CD4-positive, alpha-beta T cell (primary cell): ENCODE measurements at regions not wholly inside any gene's neighbourhood (a gene's known extent, or its start where the extent isn't known, plus 50 kb on each side); places are given as distances from the start of the nearest gene placed in this dataset.

Source experiments
- ATAC-seq: fragments of 200-7000 bp; cut with Tn5 transposase; one replicate; pipeline ENCODE4 v1.10.0; 2022; ENCODE audit warnings: mild to moderate bottlenecking; ENCODE audit not compliant: poor library complexity
- CTCF ChIA-PET: fragments of 350-600 bp; sonication (Branson Sonifier 250); formaldehyde crosslinking; loops from one replicate; lab custom pipeline; 2021; ENCODE audit warnings: antibody characterized with exemption, inconsistent platforms; lab: Charles Lee
- POLR2A ChIA-PET: fragments of 350-600 bp; sonication (Branson Sonifier 250); formaldehyde crosslinking; loops from one replicate; lab custom pipeline; 2021; ENCODE audit warnings: antibody characterized with exemption, inconsistent platforms; lab: Charles Lee
- DNase-seq, 14 experiments: peaks; one replicate each; pipeline ENCODE4 v3.0.0-alpha.2; 2013 to 2020; ENCODE audit warnings: mixed read lengths in 2 of 14
- H3K27ac ChIP-seq, 2 donors: one replicate each; pipeline versions ENCODE4 v1.5.1 to v1.7.0; 2013; ENCODE audit warnings: low read length in 2 of 2, low read depth in 1 of 2, mild to moderate bottlenecking in 1 of 2
- H3K27me3 ChIP-seq, 2 experiments: 1 replicate in 1 of 2; 2 replicates in 1 of 2; pipeline versions ENCODE4 v1.6.1 to v1.7.0; 2013; ENCODE audit warnings: low read length in 2 of 2, control low read depth in 1 of 2, mild to moderate bottlenecking in 1 of 2, moderate library complexity in 1 of 2; ENCODE audit not compliant: insufficient read depth in 2 of 2, control insufficient read depth in 1 of 2
- H3K36me3 ChIP-seq: one replicate; pipeline ENCODE4 v1.6.1; 2013; ENCODE audit warnings: low read length, control low read depth; ENCODE audit not compliant: insufficient read depth
- H3K4me1 ChIP-seq: one replicate; pipeline ENCODE4 v1.6.1; 2013; ENCODE audit warnings: low read length, control low read depth; ENCODE audit not compliant: insufficient read depth
- H3K4me3 ChIP-seq: one replicate; pipeline ENCODE4 v1.5.1; 2013; ENCODE audit warnings: mild to moderate bottlenecking, low read length, moderate library complexity
- H3K9me3 ChIP-seq, 2 experiments: 1 replicate in 1 of 2; 2 replicates in 1 of 2; pipeline versions ENCODE4 v1.6.1 to v1.7.0; 2013; ENCODE audit warnings: low read length in 2 of 2, mild to moderate bottlenecking in 2 of 2, control low read depth in 1 of 2, moderate library complexity in 1 of 2; ENCODE audit not compliant: control insufficient read depth in 1 of 2, insufficient read depth in 1 of 2
- H3K27ac Mint-ChIP-seq: one replicate; pipeline ENCODE4 v1.8.0; 2020; ENCODE audit warnings: mixed read lengths
- H3K27me3 Mint-ChIP-seq: one replicate; pipeline ENCODE4 v1.8.0; 2021; ENCODE audit warnings: mixed read lengths
- H3K36me3 Mint-ChIP-seq: one replicate; pipeline ENCODE4 v1.8.0; 2021; ENCODE audit warnings: low read depth, mixed read lengths
- H3K4me1 Mint-ChIP-seq: one replicate; pipeline ENCODE4 v1.8.0; 2021; ENCODE audit warnings: low read depth, mixed read lengths
- H3K4me3 Mint-ChIP-seq: one replicate; pipeline ENCODE4 v1.8.0; 2020; ENCODE audit warnings: mild to moderate bottlenecking, mixed read lengths
- H3K9me3 Mint-ChIP-seq: one replicate; pipeline ENCODE4 v1.8.0; 2020; ENCODE audit warnings: mixed read lengths
- CTCF ChIP-seq: fragments of 200-600 bp; IDR thresholded peaks from one replicate; pipeline ENCODE4 v1.8.0; 2022; ENCODE audit warnings: antibody characterized with exemption, mild to moderate bottlenecking
- intact Hi-C, 2 experiments: fragments of 100-400 bp; cut with DNase I in 1 of 2; cut with micrococcal nuclease in 1 of 2; formaldehyde crosslinking; loops; one replicate each; pipeline versions ENCODE4 v1.15.1 to v1.9.0; 2023 to 2025; cut with DNase I, micrococcal nuclease

- Histone ChIP-seq H3K36me3 (no peaks in the 10 kb centered on the region), H3K4me3 (no peak overlapping the region), H3K4me1 (peaks cover 25% of the 10 kb centered on the region), H3K9me3 (no peaks in the 10 kb centered on the region), H3K27me3 (no peaks in the 10 kb centered on the region), H3K27ac (no peak overlapping the region)
- no peak overlapping the region for H3K27ac Mint-ChIP-seq
- ATAC-seq = peak; percentile 53
- peaks cover 47% of the 10 kb centered on the region for H3K4me1 Mint-ChIP-seq
- no peak for TF ChIP-seq CTCF
- H3K36me3 Mint-ChIP-seq = no peaks in the 10 kb centered on the region
- intact Hi-C loops = loop anchor here in 1 of 2 experiments (5.0 kb wide), 1 partner anchor 41 kb away; no protein-coding TSS in a partner anchor
- no peaks in the 10 kb centered on the region for H3K9me3 Mint-ChIP-seq
- POLR2A ChIA-PET = interaction anchor here (0.9 to 1.0 kb wide), 2 partner anchors 8 to 19 kb away, joined by 3 read pairs; no protein-coding TSS in a partner anchor
- no peak overlapping the region for H3K4me3 Mint-ChIP-seq
- no peaks in the 10 kb centered on the region for H3K27me3 Mint-ChIP-seq
- DNase-seq = no peak
- CTCF ChIA-PET = no interaction called here
These were observed 288.1 kb upstream of the PTGER4 start for GRCh38 chr5:40391642-40392041.

GRCh38 chr5:40390281-40391149, 289.2 kb upstream of the PTGER4 start:
- Histone ChIP-seq H3K36me3 (no peaks in the 10 kb centered on the region), H3K9me3 (no peaks in the 10 kb centered on the region), H3K27ac (peak overlapping the region in 1 of 2 donors; percentile 7), H3K27me3 (no peaks in the 10 kb centered on the region), H3K4me3 (no peak overlapping the region), H3K4me1 (peaks cover 34% of the 10 kb centered on the region)
- CTCF ChIA-PET = interaction anchor here (1.0 to 2.6 kb wide), 5 partner anchors 11 to 46 kb away, joined by 3 to 12 read pairs (median 7); no protein-coding TSS in a partner anchor
- ATAC-seq = peak; percentile 28
- POLR2A ChIA-PET = interaction anchor here (0.8 to 1.3 kb wide), 5 partner anchors 11 to 251 kb away, joined by 3 to 16 read pairs (median 5); no protein-coding TSS in a partner anchor
- DNase-seq = peak in 3 of 14 experiments; percentile 56 to 69 (median 68)
- H3K27me3 Mint-ChIP-seq = no peaks in the 10 kb centered on the region
- H3K4me1 Mint-ChIP-seq = peaks cover 49% of the 10 kb centered on the region
- peak overlapping the region; percentile 53 for H3K27ac Mint-ChIP-seq
- no peaks in the 10 kb centered on the region for H3K9me3 Mint-ChIP-seq
- TF ChIP-seq CTCF = no peak
- no peaks in the 10 kb centered on the region for H3K36me3 Mint-ChIP-seq
- H3K4me3 Mint-ChIP-seq = no peak overlapping the region
- intact Hi-C loops = loop anchor here in 1 of 2 experiments (5.0 kb wide), 1 partner anchor 42 kb away; no protein-coding TSS in a partner anchor

- H3K4me1 ChIP-seq = peaks cover 41% of the 10 kb centered on the region
- H3K4me1 Mint-ChIP-seq = peaks cover 59% of the 10 kb centered on the region
- no peak for TF ChIP-seq CTCF
- ChIA-PET CTCF (interaction anchor here (1.0 to 2.6 kb wide), 5 partner anchors 12 to 47 kb away, joined by 3 to 12 read pairs (median 7); no protein-coding TSS in a partner anchor), POLR2A (interaction anchor here (0.8 to 1.3 kb wide), 6 partner anchors 10 to 252 kb away, joined by 3 to 16 read pairs (median 4); no protein-coding TSS in a partner anchor)
- no peaks in the 10 kb centered on the region for H3K9me3 Mint-ChIP-seq
- H3K27ac ChIP-seq = no peak overlapping the region
- intact Hi-C loops = loop anchor here in 1 of 2 experiments (5.0 kb wide), 1 partner anchor 298 kb away; no protein-coding TSS in a partner anchor
- H3K9me3 ChIP-seq = no peaks in the 10 kb centered on the region
- H3K27me3 ChIP-seq = no peaks in the 10 kb centered on the region
- no peaks in the 10 kb centered on the region for H3K36me3 Mint-ChIP-seq
- DNase-seq (no peak), ATAC-seq (no peak)
- peak overlapping the region; percentile 53 for H3K27ac Mint-ChIP-seq
- no peak overlapping the region for H3K4me3 ChIP-seq
- no peak overlapping the region for H3K4me3 Mint-ChIP-seq
- H3K36me3 ChIP-seq = no peaks in the 10 kb centered on the region
- H3K27me3 Mint-ChIP-seq = no peaks in the 10 kb centered on the region
These were observed 290.1 kb upstream of the PTGER4 start for GRCh38 chr5:40389591-40389990.
